AG04450 (cell line): ENCODE measurements at regions not wholly inside any gene's neighbourhood (a gene's known extent, or its start where the extent isn't known, plus 50 kb on each side); places are given as distances from the start of the nearest gene placed in this dataset.

Source experiments
- CTCF ChIA-PET: fragments of 300-600, 350-600 bp; formaldehyde crosslinking; extraction: SDS; loops from one replicate; lab custom pipeline; 2022; ENCODE audit warnings: antibody characterized with exemption, inconsistent platforms; lab: Charles Lee
- POLR2A ChIA-PET: fragments of 350-600 bp; formaldehyde crosslinking; extraction: SDS; loops from one replicate; lab custom pipeline; 2021; ENCODE audit warnings: antibody characterized with exemption, inconsistent platforms; lab: Yijun Ruan, JAX
- DNase-seq: peaks from one replicate; pipeline ENCODE4 v3.0.0-alpha.2; 2011; ENCODE audit warnings: low read depth, low spot score
- H3K27ac ChIP-seq: one replicate; pipeline ENCODE4 v1.5.1; 2012; ENCODE audit warnings: low read depth, low read length, control low read depth
- H3K27me3 ChIP-seq: one replicate; pipeline ENCODE4 v1.6.0; 2012; ENCODE audit warnings: low read length; ENCODE audit not compliant: control insufficient read depth, insufficient read depth
- H3K4me3 ChIP-seq: 2 replicates; pipeline ENCODE4 v1.5.1; 2011; ENCODE audit warnings: mild to moderate bottlenecking, low read depth, low read length, control low read depth
- H3K9me3 ChIP-seq: 2 replicates; pipeline ENCODE4 v1.5.1; 2012; ENCODE audit warnings: low read length; ENCODE audit not compliant: control insufficient read depth, insufficient read depth
- CTCF ChIP-seq: IDR thresholded peaks from 2 replicates; pipeline ENCODE4 v1.5.1; 2011; ENCODE audit warnings: low read depth, low read length, control low read depth, inconsistent platforms

DNA sequence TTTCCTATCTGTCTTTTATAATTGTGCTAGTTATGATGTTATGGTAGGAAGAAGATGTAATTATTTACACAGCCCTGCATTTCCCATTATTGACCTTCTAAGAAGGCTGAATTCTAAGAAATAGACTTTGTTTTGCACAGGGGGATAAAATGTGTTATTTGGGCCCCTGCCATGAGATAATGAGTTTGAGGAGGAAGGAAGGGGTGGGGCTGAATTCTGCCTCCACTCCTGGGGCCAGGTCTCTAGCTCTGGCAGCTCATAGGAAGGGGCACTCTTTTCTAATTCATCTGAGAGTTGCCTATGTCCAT lies 69.2 kb upstream of the GOLGA8B start:
- POLR2A ChIA-PET, result no interaction called here
- CTCF ChIA-PET, result no interaction called here
- H3K27me3 ChIP-seq, result no peaks in the 10 kb centered on the region
- DNase-seq, result no peak
- TF ChIP-seq CTCF, result no peak
- H3K9me3 ChIP-seq, result no peaks in the 10 kb centered on the region
- H3K4me3 ChIP-seq, result no peak overlapping the region
- H3K27ac ChIP-seq, result no peak overlapping the region

DNA sequence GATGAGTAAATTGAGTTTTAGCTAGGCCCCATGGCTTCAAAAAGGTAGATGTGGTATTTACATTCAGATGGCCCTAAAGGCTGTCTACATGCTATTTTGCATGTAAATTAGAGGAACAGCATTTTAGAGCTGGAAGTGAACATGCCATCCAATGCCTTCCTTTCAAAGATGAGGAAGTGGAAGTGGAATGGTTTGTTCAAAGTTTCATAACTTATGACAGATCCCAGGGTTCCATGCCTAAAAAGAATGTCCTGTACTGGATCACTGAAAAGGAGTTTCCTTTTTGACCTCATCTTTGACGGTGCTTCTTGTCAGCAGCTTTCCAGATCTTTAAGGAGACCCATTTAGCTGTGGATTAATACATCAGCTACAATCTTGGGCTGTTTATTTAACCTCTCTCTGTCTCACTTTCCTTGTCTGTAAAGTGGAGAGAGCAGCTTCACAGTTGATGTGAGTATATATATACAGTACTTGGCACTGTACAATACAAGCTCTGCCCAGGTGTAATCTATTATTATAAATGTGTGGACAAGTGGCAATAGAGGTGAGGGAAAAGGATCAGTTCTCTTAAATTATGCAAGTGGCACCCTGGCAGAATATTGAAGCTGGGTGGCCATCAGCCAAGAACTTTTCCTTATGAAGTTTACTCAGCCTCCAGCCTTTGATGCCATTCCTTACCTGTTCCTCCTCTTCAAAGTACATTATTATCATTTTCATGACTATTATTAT lies 68.7 kb upstream of the GOLGA8B start:
- POLR2A ChIA-PET, result no interaction called here
- no peak for DNase-seq
- Histone ChIP-seq H3K27me3 (no peaks in the 10 kb centered on the region), H3K4me3 (no peak overlapping the region), H3K27ac (no peak overlapping the region), H3K9me3 (no peaks in the 10 kb centered on the region)
- no peak for TF ChIP-seq CTCF
- CTCF ChIA-PET, result no interaction called here

- POLR2A ChIA-PET, result no interaction called here
- DNase-seq, result peak; percentile 21
- H3K27me3 ChIP-seq, result no peaks in the 10 kb centered on the region
- peak overlapping the region; percentile 58 for H3K27ac ChIP-seq
- H3K9me3 ChIP-seq, result no peaks in the 10 kb centered on the region
- no peak for TF ChIP-seq CTCF
- CTCF ChIA-PET, result no interaction called here
- no peak overlapping the region for H3K4me3 ChIP-seq
Observed at GRCh38 chr15:34650177-34650576, 66.7 kb upstream of the GOLGA8B start.

GRCh38 chr15:34648294-34648631 lies 64.8 kb upstream of the GOLGA8B start:
- TF ChIP-seq CTCF, result no peak
- ChIA-PET POLR2A (no interaction called here), CTCF (interaction anchor here (1.1 kb wide), 1 partner anchor 27 kb away, joined by 4 read pairs; no protein-coding TSS in a partner anchor)
- Histone ChIP-seq H3K27me3 (no peaks in the 10 kb centered on the region), H3K27ac (no peak overlapping the region), H3K9me3 (no peaks in the 10 kb centered on the region), H3K4me3 (no peak overlapping the region)
- no peak for DNase-seq

DNA sequence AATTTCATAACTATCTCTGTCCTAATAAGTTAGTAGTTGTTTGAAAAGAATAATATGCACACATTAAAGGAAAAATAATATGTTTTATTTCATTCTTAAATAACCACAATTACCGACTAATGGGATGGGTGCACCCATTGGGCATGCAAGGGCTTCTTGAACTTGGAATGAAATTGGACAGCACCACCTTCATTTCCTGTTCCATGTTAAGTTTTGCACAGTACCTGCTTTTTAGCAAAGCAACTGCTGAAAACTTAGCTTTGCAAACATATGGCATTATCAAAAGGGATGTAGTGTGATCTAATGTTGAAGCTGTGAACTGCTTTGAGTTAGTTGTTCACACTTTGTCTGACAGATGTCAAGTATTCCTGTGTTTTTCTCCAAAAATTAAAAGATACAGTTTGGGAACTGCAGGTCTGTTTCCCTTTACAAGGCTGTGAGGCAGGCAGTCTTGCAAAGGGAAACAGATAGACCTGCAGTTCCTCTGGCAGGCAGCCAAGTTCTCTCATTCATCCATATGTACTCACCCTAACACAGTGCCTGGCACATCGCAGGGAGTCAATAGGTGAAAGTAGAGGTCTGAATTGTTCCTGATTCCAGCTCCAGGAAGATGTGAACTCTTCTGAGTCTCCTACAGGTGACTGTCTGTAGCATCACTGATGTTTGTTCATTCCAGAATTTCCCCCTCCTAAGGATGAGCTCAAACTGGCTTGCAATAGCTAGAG lies 64.3 kb upstream of the GOLGA8B start:
- Histone ChIP-seq H3K27ac (no peak overlapping the region), H3K4me3 (no peak overlapping the region), H3K9me3 (no peaks in the 10 kb centered on the region), H3K27me3 (no peaks in the 10 kb centered on the region)
- CTCF ChIA-PET, result interaction anchor here (1.1 kb wide), 1 partner anchor 26 kb away, joined by 4 read pairs; no protein-coding TSS in a partner anchor
- no peak for TF ChIP-seq CTCF
- DNase-seq, result no peak
- POLR2A ChIA-PET, result no interaction called here
